ENCODE measurements at regions not wholly inside any gene's neighbourhood (a gene's known extent, or its start where the extent isn't known, plus 50 kb on each side); places are given as distances from the start of the nearest gene placed in this dataset.

GRCh38 chr7:68679459-68680234 is 918.6 kb upstream of the AUTS2 start (continued):
- TF ChIP-seq RNF2 (IDR thresholded peaks at IDR 0.05; ENCODE audit: borderline replicate concordance, low read depth, low read length, missing control alignments, poor library complexity, severe bottlenecking) (no peak), POLR2AphosphoS5 (IDR thresholded peaks at IDR 0.05; ENCODE audit: low read depth, low read length) (no peak), SIRT6 (IDR thresholded peaks at IDR 0.05; ENCODE audit: low read length) (no peak)

All from H1 (cell line).